ENCODE measurements at regions not wholly inside any gene's neighbourhood (a gene's known extent, or its start where the extent isn't known, plus 50 kb on each side); places are given as distances from the start of the nearest gene placed in this dataset.
"Not testable (repeated sequence)": the region's sequence is repeated elsewhere in the genome, so short reads cannot be mapped to it uniquely, and the experiment has no call there.

DNA sequence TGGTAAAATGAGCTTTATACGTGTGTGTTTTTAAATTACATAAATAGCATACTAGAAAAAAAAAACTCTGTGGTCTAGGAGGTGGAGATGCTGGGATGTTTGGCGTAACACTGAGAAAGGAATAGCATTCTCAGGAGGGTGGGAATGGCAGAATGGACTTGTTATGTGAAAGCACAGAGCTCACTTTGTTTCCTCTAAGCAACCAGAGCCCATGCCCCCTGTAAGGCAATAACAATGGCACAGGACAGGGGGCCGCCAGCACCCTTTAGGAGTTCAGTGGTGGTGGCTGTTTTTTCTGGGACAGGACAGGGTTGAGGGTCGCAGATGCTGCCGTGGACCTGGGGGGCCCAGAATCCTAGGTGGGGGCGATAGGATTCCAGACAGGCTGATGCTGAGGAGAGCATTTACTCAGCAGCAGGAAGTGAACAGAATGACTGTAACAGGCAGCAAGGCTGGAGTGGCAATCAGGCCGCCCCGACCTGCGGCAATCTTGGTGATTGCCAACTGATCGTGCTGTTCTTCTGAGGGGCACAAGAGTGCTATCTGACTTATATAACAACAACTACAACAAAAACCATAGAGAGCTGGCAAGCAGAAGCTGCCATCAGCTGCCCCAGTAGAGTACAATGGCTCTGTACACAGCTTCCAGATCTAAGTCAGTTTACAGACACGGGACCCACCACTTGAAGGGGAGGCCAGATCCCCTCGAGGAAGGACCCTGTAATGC, 160.4 kb downstream of the UACA start:
- no peaks in the 10 kb centered on the region for H3K4me1 Mint-ChIP-seq
- H3K9me3 Mint-ChIP-seq, result peaks cover 5% of the 10 kb centered on the region
- ATAC-seq (ENCODE audit: low read depth) (no peak), DNase-seq (ENCODE audit: low spot score in 2 of 2) (no peak)
- no peaks in the 10 kb centered on the region for H3K36me3 Mint-ChIP-seq
- no peak overlapping the region for H3K27ac Mint-ChIP-seq
- H3K4me3 Mint-ChIP-seq, result no peak overlapping the region
- peaks cover 9% of the 10 kb centered on the region for H3K27me3 Mint-ChIP-seq

DNA sequence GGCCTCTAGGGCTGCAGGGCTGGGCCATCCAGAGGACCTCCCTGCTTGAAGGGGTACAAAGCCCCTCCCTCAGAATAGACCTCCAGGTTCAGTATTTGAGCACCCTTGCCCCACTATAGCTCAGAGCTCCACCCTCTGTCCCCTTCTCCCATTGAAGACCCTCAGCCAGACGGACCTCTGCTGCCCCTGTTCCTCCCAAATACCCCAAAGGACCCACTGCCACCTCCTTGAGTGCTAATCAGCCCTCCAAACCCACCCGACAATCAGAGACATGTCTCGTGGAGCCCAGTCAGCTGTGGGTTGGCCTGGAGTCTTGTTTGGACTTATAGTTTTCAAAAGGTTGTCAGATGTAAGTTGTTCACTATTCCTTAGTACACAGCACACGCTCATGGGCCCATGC, 161.1 kb downstream of the UACA start:
- ATAC-seq (ENCODE audit: low read depth) (no peak), DNase-seq (ENCODE audit: low spot score in 2 of 2) (no peak)
- Mint-ChIP-seq H3K27ac (no peak overlapping the region), H3K9me3 (peaks cover 5% of the 10 kb centered on the region), H3K36me3 (no peaks in the 10 kb centered on the region), H3K4me3 (no peak overlapping the region), H3K4me1 (no peaks in the 10 kb centered on the region), H3K27me3 (peaks cover 5% of the 10 kb centered on the region)

DNA sequence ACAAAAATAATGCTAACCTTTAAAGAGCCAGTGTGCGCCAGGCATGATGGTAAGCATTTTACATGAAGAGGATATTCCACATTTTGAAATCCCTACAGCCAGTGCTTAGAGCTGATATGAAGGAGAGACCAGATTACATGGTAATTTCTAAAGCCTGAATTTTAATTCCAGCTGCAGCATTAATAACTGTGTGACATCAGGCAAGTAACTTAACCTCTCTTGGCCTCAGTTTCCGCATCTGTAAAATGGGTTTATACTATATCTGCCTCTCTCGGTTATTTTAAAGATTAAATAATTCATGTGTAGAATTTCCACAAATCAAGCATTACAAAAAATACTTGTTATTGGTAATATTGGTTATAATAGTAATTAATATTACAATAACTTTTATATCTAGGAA, 165.4 kb downstream of the UACA start:
- H3K9me3 Mint-ChIP-seq, result peaks cover 16% of the 10 kb centered on the region
- DNase-seq (ENCODE audit: low spot score in 2 of 2) (no peak), ATAC-seq (ENCODE audit: low read depth) (no peak)
- no peak overlapping the region for H3K27ac Mint-ChIP-seq
- H3K4me3 Mint-ChIP-seq, result no peak overlapping the region
- H3K36me3 Mint-ChIP-seq, result peaks cover 6% of the 10 kb centered on the region
- no peaks in the 10 kb centered on the region for H3K4me1 Mint-ChIP-seq
- H3K27me3 Mint-ChIP-seq, result peaks cover 12% of the 10 kb centered on the region

DNA sequence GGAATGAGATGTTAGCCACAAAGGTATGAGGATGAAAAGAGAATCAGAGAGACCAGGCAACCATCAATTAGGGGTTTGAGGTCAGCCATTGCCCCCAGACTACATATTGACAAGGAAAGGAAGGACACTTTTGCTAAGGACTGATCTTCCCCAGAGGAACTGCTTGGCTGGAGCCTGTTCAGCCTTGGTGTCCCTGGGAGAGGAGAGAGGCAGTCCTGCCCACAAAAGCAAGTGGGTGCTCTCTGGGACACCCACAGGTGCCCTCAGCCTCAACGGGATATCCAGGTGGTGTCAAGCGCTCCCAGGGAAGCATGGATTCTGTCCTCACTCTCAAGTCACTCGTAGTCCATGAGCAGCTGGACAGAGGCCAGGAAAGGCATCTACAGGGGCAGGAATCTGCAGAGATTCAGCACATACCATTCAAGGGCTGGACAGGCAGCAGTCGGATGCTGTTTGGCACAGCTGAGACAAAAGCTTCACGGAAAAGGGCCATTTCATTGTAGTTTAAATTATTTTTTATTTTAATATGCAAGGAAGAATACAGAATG, 166.2 kb downstream of the UACA start:
- Mint-ChIP-seq H3K36me3 (peaks cover 6% of the 10 kb centered on the region), H3K27ac (no peak overlapping the region), H3K4me3 (no peak overlapping the region), H3K27me3 (peaks cover 13% of the 10 kb centered on the region), H3K9me3 (peaks cover 16% of the 10 kb centered on the region), H3K4me1 (no peaks in the 10 kb centered on the region)
- no peak for ATAC-seq (ENCODE audit: low read depth)
- DNase-seq (ENCODE audit: low spot score in 2 of 2), result no peak

DNA sequence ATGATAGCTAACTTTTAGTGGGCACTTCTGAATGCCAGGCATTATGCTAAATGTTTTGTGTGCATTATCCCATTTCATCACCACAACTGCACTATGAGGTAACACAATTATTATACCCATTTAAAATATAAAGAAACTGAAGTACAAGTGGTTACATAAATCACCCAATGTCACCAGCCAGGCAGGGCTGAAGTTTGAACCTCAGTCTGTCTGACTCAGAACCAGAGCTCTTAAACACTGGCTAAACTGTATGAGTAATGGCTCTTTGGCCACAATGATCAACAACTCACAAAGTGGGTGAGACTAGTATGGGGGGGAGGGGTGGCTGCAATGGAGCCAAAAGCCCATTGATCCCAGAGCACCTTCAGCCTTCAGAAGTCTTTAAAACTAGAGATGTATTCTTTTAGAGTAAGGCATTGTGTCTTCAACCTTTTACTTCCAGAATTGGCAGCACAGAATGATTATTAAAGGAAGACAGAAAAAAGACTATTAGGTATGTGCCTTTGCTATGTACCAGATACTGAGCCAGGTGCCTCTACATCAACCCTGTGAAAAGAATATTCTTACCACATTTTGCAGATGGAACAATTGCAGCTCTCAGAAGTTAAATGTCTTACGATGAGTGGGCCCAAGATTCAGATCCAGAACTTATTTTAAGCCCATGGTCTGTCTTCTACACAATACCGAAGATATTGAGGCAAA, 166.9 kb downstream of the UACA start:
- DNase-seq (ENCODE audit: low spot score in 2 of 2) (no peak), ATAC-seq (ENCODE audit: low read depth) (no peak)
- no peak overlapping the region for H3K27ac Mint-ChIP-seq
- peaks cover 6% of the 10 kb centered on the region for H3K36me3 Mint-ChIP-seq
- peaks cover 16% of the 10 kb centered on the region for H3K9me3 Mint-ChIP-seq
- peaks cover 13% of the 10 kb centered on the region for H3K27me3 Mint-ChIP-seq
- H3K4me3 Mint-ChIP-seq, result no peak overlapping the region
- H3K4me1 Mint-ChIP-seq, result no peaks in the 10 kb centered on the region

DNA sequence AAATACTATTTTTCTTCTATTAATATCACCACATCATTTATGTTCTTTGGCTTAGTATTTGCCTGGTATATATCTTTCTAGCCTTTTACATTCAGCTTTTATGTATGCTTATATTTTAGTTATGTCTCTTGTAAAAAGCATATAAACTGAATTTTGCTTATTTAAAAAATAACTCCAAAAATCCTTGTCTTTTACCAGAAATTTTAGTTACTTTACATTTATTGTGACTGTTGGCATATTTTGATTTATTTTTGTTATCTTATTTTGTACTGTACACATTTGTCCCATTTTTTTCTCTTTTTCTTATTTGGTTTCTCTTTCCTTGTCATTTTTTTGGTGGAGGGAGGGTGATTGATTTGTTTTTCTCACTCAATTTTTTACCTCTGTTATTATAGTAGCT, 169.6 kb downstream of the UACA start:
- ATAC-seq (ENCODE audit: low read depth) (no peak), DNase-seq (ENCODE audit: low spot score in 2 of 2) (no peak)
- Mint-ChIP-seq H3K36me3 (peaks cover 6% of the 10 kb centered on the region), H3K4me1 (no peaks in the 10 kb centered on the region), H3K9me3 (peaks cover 11% of the 10 kb centered on the region), H3K4me3 (no peak overlapping the region), H3K27me3 (peaks cover 15% of the 10 kb centered on the region), H3K27ac (no peak overlapping the region)

DNA sequence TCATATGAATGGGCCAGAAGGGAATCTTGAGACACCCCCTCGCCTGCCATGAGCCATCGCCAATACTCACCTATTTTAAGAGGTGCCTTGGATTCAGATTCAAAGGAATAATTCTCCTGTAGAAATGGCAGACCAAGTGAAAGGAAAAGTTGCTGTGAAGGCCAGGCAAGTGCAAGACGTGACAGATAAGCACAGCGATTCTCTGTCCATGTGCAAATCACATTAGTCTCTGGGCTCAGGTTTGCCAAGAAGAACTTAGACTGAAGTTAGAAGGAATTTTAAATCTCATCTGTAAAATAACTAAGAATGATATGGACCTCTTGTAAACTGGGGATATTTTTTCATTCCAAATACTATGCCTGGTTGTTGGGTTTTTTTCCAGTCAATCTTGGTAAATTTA, 173.6 kb downstream of the UACA start:
- Mint-ChIP-seq H3K4me1 (peaks cover 4% of the 10 kb centered on the region), H3K27me3 (peaks cover 31% of the 10 kb centered on the region), H3K27ac (no peak overlapping the region), H3K9me3 (peaks cover 7% of the 10 kb centered on the region), H3K4me3 (no peak overlapping the region), H3K36me3 (peaks cover 8% of the 10 kb centered on the region)
- DNase-seq (ENCODE audit: low spot score in 2 of 2), result no peak
- ATAC-seq (ENCODE audit: low read depth), result no peak

DNA sequence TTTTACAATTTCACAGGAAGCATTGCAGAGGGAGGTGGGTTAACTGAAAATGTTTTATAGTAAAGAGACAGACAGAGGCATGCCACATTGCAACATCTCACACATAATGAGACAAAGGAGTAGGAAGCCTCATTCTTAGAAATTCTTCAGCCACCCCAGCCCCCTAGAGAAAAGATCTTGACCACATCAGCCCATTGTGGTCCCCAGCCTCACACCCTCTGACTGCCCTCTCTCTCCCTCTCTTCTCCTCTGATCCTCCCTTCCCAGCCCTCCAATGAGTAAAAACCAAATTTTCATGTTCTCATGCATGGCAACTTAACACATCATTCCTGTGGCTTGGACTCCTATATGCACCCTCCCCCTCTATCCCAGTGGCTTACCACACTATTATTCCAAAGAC, 174.1 kb downstream of the UACA start:
- Mint-ChIP-seq H3K4me1 (peaks cover 4% of the 10 kb centered on the region), H3K9me3 (peaks cover 3% of the 10 kb centered on the region), H3K27ac (no peak overlapping the region), H3K4me3 (no peak overlapping the region), H3K27me3 (peaks cover 30% of the 10 kb centered on the region), H3K36me3 (peaks cover 5% of the 10 kb centered on the region)
- ATAC-seq (ENCODE audit: low read depth) (no peak), DNase-seq (ENCODE audit: low spot score in 2 of 2) (no peak)

DNA sequence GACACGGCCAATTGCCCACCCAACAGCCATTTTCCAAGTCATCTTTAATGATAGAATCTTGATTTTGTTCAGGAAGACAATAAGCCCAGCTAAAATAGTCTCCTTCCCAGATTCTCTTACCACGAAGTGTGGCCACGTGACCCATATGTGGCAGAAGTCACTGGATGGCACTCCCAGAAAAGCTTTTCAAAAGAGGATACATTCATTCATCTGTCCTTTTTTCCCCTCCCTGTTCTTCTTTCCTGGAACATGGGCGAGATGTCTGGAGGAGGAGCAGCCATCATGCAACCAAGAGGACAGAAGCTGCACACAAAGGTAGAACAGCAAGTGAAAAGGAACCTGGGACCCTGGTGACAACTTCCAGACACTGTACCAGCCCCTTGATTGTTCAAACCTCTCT, 174.7 kb downstream of the UACA start:
- Mint-ChIP-seq H3K9me3 (no peaks in the 10 kb centered on the region), H3K36me3 (peaks cover 3% of the 10 kb centered on the region), H3K4me3 (no peak overlapping the region)

DNA sequence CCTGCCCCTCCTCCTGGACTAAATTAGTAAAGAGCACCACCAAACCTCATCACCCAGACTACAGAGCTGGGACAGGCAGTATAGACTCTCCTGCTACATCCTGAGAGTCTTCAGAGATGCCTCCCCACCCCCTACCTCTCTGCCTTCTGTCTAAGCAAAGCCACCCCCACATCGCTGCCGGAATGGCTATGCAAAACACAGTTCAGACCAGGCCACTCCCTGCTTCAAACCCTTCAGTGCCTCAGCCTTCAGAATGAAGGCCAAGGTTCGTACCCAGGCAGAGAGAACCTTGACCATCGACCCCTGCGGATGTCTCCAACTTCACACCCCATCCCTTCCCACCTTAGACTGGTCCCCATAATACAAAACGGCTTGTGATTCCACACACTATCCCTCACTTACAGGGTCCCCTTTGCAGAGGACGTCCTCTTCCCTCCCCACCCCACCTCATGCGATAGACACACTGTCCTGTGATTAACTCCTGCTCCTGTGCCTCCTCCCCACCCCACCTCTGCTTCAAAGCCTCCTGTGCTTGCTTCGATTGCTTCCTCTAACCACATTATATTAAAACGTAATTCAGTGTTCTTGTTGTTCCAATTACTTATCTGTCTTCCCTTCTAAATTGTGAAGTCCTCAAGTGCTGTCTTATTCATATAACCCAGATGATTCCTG, 175.3 kb downstream of the UACA start:
- H3K27me3 Mint-ChIP-seq, result peaks cover 29% of the 10 kb centered on the region
- DNase-seq (ENCODE audit: low spot score in 2 of 2), result no peak
- peaks cover 4% of the 10 kb centered on the region for H3K4me1 Mint-ChIP-seq
- no peaks in the 10 kb centered on the region for H3K9me3 Mint-ChIP-seq
- peaks cover 3% of the 10 kb centered on the region for H3K36me3 Mint-ChIP-seq
- ATAC-seq (ENCODE audit: low read depth), result no peak
- H3K4me3 Mint-ChIP-seq, result no peak overlapping the region
- no peak overlapping the region for H3K27ac Mint-ChIP-seq

More for the DNA sequence above, 174.7 kb downstream of the UACA start:
- no peak for ATAC-seq (ENCODE audit: low read depth)
- no peak for DNase-seq (ENCODE audit: low spot score in 2 of 2)
- Mint-ChIP-seq H3K27ac (no peak overlapping the region), H3K27me3 (peaks cover 31% of the 10 kb centered on the region), H3K4me1 (peaks cover 4% of the 10 kb centered on the region)

DNA sequence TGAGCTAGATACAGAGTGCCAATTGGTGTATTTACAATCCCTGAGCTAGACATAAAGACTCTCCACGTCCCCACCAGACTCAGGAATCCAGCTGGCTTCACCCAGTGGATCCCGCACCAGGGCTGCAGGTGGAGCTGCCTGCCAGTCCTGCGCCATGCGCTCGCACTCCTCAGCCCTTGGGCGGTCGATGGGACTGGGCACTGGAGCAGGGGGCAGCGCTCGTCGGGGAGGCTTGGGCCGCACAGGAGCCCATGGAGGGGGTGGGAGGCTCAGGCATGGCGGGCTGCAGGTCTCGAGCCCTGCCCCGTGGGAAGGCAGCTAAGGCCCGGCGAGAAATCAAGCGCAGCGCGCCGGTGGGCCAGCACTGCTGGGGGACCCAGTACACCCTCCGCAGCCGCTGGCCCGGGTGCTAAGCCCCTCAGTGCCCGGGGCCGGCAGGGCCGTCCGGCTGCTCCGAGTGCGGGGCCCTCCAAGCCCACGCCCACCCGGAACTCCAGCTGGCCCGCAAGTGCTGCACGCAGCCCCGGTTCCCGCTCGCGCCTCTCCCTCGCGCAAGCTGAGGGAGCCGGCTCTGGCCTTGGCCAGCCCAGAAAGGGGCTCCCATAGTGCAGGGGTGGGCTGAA, 176.2 kb downstream of the UACA start:
- H3K4me1 Mint-ChIP-seq; DNase-seq (ENCODE audit: low spot score in 2 of 2); ATAC-seq (ENCODE audit: low read depth); H3K36me3 Mint-ChIP-seq; H3K4me3 Mint-ChIP-seq; H3K27ac Mint-ChIP-seq; H3K9me3 Mint-ChIP-seq: not testable (repeated sequence)
- peaks cover 28% of the 10 kb centered on the region for H3K27me3 Mint-ChIP-seq

DNA sequence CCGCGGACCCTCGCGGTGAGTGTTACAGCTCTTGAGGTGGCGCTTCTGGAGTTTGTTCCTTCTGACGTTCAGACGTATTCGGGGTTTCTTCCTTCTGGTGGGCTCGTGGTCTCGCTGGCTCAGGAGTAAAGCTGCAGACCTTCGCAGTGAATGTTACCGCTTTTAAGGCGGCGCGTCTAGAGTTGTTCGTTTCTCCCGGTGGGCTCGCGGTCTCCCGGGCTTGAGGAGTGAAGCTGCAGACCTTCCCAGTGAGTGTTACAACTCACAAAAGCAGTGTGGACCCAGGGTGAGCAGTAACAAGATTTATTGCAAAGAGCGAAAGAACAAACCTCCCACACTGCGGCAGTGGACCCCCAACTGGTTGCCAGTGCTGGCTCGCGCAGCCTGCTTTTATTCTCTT, 177.1 kb downstream of the UACA start:
- DNase-seq (ENCODE audit: low spot score in 2 of 2), result no peak
- Mint-ChIP-seq H3K4me3 (no peak overlapping the region), H3K4me1 (peaks cover 4% of the 10 kb centered on the region), H3K27ac (no peak overlapping the region), H3K9me3 (no peaks in the 10 kb centered on the region), H3K36me3 (peaks cover 3% of the 10 kb centered on the region), H3K27me3 (peaks cover 28% of the 10 kb centered on the region)
- no peak for ATAC-seq (ENCODE audit: low read depth)

DNA sequence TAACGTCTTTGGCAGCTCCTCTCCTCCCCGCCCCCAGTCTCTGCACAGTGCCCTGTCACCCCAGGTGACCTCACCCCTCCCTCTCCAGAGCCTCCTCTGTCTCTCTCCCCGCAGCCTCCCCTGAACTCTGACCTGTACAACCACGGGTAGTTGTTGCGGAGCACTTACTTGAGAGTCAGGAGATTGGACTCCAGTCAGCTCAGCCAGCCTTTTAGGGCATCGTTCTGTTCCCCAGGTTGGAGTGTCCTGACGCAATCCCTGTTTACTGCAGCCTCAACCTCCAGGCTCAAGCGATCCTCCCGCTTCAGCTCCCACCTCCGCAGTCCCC, 177.7 kb downstream of the UACA start:
- H3K4me1 Mint-ChIP-seq, result peaks cover 4% of the 10 kb centered on the region
- ATAC-seq (ENCODE audit: low read depth) (no peak), DNase-seq (ENCODE audit: low spot score in 2 of 2) (no peak)
- H3K4me3 Mint-ChIP-seq, result peak overlapping the region; percentile 54
- H3K27me3 Mint-ChIP-seq, result peaks cover 28% of the 10 kb centered on the region
- no peaks in the 10 kb centered on the region for H3K9me3 Mint-ChIP-seq
- H3K36me3 Mint-ChIP-seq, result peaks cover 3% of the 10 kb centered on the region
- H3K27ac Mint-ChIP-seq, result no peak overlapping the region
